GM13977 (cell line): ENCODE measurements at regions not wholly inside any gene's neighbourhood (a gene's known extent, or its start where the extent isn't known, plus 50 kb on each side); places are given as distances from the start of the nearest gene placed in this dataset.

Experiments used
- DNase-seq: peaks from one replicate; pipeline ENCODE4 v3.0.0; 2012; ENCODE audit warnings: low spot score
- in situ Hi-C: fragments of 300-500 bp; cut with MboI; formaldehyde crosslinking; loops from one replicate; pipeline ENCODE4 v1.12.0; 2022; ENCODE audit warnings: low sequenced_read_pairs, low pct_unique_long_range_greater_than_20kb, mixed read lengths, inconsistent platforms; ENCODE audit not compliant: unreplicated experiment
- TF ChIP-seq, protein P1 (sequence below): IDR thresholded peaks from 2 replicates; pipeline ENCODE4 v1.5.1; 2012; ENCODE audit warnings: mild to moderate bottlenecking, control low read depth; ENCODE audit not compliant: insufficient read depth; ENCODE audit errors: extremely low read depth, missing control alignments

DNA sequence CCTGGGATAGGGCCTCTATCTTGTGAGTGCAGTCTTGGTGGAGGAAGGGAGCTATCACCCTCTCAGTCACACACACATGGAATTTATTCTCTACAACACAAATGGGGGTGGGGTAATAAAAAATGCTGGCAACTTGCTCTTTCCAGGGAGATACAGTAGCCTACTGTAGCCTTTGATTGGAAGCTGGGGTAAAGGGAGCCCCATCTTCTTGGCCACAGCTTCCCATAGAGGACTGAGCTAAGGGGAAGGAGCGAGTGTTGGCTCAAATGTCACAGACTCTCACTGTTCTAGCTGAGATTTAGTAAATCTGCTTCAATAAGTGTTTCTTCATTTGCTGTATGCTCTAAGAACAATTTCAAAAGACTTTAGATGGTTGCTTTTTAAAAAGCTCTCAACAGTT lies 222.2 kb upstream of the CXCL12 start:
- TF ChIP-seq, protein P1, sequence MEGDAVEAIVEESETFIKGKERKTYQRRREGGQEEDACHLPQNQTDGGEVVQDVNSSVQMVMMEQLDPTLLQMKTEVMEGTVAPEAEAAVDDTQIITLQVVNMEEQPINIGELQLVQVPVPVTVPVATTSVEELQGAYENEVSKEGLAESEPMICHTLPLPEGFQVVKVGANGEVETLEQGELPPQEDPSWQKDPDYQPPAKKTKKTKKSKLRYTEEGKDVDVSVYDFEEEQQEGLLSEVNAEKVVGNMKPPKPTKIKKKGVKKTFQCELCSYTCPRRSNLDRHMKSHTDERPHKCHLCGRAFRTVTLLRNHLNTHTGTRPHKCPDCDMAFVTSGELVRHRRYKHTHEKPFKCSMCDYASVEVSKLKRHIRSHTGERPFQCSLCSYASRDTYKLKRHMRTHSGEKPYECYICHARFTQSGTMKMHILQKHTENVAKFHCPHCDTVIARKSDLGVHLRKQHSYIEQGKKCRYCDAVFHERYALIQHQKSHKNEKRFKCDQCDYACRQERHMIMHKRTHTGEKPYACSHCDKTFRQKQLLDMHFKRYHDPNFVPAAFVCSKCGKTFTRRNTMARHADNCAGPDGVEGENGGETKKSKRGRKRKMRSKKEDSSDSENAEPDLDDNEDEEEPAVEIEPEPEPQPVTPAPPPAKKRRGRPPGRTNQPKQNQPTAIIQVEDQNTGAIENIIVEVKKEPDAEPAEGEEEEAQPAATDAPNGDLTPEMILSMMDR = no peak
- in situ Hi-C loops = no loop called here
- DNase-seq = no peak

DNA sequence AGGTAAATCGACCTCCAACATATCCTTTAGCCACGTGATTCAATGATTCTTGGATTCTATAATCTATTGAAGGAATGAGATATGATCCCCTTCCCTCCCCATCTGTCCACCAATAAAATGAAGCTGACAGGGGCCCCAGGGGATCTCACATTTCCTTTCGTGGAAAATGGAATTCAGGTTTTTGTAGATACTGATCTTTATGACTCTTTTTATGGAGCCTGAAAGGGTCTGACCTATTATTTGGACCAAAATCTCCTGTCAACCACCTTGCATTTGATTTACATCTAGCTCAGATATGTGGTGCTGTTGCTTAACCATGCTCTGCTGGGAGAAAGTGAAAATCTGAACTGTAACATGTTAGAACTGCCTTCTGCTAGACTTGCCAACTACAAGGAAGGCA lies 234.0 kb upstream of the CXCL12 start:
- DNase-seq = no peak
- TF ChIP-seq, protein P1 = no peak
- in situ Hi-C loops = no loop called here

DNA sequence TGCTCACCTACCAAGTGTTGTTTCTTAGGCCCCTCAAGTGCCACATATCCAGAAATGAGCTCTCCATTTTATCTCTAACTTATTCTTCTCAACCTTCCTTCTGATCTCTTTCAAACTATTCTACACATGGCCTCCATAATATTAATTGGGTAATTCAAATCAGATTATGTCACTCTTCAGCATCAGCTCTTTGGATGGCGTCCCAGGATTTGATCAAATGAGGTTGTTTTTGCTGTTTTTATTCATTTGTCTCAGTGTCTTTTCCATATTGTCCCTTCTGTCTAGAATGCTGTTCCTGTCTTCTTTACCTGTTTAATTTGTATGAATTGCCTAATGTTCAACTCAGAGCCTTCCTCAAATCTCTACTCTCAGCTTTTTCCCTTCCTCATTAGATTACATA lies 234.6 kb upstream of the CXCL12 start:
- no peak for DNase-seq
- TF ChIP-seq, protein P1 = no peak

DNA sequence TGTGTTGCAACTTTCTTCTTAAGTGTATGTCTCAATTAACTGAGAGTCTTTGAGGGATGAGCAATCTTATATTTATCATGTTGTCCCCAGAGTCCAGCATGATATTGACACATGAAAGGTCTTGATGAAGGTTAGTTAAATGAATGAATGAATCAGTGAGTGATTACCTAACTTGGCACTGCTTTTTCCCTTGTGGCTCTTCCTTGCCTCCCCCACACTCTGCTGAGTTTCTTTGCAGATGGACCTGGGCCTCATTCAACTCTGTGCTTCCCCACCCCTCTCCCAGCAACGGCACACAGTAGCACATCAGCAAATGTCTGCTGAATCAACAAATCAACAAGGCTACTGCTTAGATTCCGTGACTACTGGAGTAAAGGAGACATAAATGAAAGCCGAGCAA lies 235.1 kb upstream of the CXCL12 start:
- TF ChIP-seq, protein P1 = no peak
- no peak for DNase-seq

More for the DNA sequence above, 234.6 kb upstream of the CXCL12 start:
- in situ Hi-C loops = no loop called here

GRCh38 chr10:44627591-44628354 lies 242.9 kb upstream of the CXCL12 start:
- in situ Hi-C loops = no loop called here
- TF ChIP-seq, protein P1 = no peak
- no peak for DNase-seq

More for the DNA sequence above, 235.1 kb upstream of the CXCL12 start:
- in situ Hi-C loops = no loop called here

DNA sequence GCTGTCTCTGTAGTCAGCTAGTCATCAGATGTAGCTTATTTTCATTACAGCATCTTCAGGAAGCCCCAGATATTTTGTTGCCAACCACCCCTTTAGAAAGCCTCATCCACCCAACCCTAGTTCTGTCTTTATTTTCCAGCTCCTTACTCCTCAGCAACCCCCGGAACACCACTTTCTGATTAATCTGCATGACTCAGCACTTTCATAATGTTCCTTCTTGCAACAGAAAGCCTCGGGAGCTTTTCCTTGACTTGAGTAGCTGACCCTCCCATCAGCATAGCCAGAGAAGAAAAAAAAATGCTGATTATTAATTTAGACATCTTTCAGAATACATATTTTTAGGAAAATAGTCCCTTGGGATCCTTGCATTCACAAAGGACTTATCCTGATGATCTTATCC lies 244.0 kb upstream of the CXCL12 start:
- in situ Hi-C loops = no loop called here

More for the DNA sequence above, 244.0 kb upstream of the CXCL12 start:
- TF ChIP-seq, protein P1 = no peak
- no peak for DNase-seq
